ENCODE measurements at regions not wholly inside any gene's neighbourhood (a gene's known extent, or its start where the extent isn't known, plus 50 kb on each side); places are given as distances from the start of the nearest gene placed in this dataset.

GRCh38 chr13:103324641-103325040, 258.4 kb upstream of the SLC10A2 start:
- TF ChIP-seq EZH2 (IDR thresholded peaks at IDR 0.05; ENCODE audit: insufficient read depth, poor library complexity, severe bottlenecking) (no peak), EZH2phosphoT487 (IDR thresholded peaks at IDR 0.05; ENCODE audit: insufficient read depth, low read depth) (no peak)
